ENCODE measurements at regions not wholly inside any gene's neighbourhood (a gene's known extent, or its start where the extent isn't known, plus 50 kb on each side); places are given as distances from the start of the nearest gene placed in this dataset.
"Not testable (repeated sequence)": the region's sequence is repeated elsewhere in the genome, so short reads cannot be mapped to it uniquely, and the experiment has no call there.

DNA sequence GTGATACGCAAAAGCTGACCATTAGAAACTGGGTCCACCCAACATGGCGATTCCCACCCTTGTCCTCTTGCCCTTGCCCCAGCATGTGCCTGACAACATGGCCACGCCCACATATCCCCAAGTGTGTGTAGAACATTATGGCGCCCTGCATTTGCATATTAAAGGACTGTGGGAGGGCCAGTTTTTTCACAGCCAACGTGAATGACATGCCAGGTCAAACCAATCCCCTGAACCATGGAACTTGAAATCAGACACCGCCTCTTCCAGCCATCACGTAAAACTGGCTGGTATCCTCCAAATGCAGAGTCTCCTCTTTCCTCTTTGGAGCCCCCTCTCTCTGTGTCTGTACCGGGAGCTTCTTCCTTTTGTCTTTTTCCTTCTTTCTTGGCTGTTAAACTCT lies 156.7 kb upstream of the EPHA6 start:
- H3K27ac Mint-ChIP-seq: no peak overlapping the region
- no peak overlapping the region for H3K4me3 Mint-ChIP-seq
- no peaks in the 10 kb centered on the region for H3K4me1 Mint-ChIP-seq (ENCODE audit: low read depth)
- DNase-seq: no peak
- peaks cover 25% of the 10 kb centered on the region for H3K9me3 Mint-ChIP-seq
- no peaks in the 10 kb centered on the region for H3K36me3 Mint-ChIP-seq (ENCODE audit: low read depth)
- TF ChIP-seq, protein P1, sequence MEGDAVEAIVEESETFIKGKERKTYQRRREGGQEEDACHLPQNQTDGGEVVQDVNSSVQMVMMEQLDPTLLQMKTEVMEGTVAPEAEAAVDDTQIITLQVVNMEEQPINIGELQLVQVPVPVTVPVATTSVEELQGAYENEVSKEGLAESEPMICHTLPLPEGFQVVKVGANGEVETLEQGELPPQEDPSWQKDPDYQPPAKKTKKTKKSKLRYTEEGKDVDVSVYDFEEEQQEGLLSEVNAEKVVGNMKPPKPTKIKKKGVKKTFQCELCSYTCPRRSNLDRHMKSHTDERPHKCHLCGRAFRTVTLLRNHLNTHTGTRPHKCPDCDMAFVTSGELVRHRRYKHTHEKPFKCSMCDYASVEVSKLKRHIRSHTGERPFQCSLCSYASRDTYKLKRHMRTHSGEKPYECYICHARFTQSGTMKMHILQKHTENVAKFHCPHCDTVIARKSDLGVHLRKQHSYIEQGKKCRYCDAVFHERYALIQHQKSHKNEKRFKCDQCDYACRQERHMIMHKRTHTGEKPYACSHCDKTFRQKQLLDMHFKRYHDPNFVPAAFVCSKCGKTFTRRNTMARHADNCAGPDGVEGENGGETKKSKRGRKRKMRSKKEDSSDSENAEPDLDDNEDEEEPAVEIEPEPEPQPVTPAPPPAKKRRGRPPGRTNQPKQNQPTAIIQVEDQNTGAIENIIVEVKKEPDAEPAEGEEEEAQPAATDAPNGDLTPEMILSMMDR (IDR thresholded peaks at IDR 0.05): no peak
- H3K27me3 Mint-ChIP-seq (ENCODE audit: insufficient read depth): no peaks in the 10 kb centered on the region

DNA sequence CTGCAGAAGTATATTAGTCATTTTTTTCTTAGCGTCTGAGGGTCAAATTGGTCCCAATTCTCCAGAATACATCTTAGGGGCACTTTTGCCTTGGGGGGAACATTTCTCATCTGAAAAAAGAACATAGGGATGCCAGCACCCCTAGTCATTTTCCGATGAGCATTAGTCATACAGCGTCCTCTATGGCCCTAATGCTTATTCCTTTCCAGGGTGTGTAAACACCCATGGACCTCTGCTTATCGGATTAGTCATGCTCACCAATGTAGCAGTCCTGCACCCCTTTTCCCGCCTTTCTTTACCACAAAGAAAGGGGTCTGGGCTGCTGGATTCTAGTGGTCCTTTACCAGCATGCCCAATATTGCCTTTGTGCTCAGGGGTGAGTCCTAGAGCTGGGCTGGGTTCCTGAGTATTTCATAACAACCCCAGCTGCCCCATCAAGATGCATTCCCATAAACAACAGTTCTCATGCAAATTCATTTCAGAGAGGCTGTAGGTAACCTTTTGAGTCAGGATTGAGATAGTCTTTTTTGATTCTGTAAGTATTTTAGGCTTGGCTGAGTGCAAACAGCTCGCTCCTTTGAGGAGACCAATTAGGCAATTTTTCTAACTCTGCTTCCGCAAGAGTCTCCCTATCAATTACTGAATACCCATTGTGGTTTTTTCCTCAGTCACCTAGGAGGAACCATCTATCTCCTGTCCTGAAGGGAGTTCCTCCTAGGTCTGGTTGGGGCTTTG lies 142.4 kb upstream of the EPHA6 start:
- H3K36me3 Mint-ChIP-seq (ENCODE audit: low read depth); H3K27me3 Mint-ChIP-seq (ENCODE audit: insufficient read depth); H3K4me3 Mint-ChIP-seq; DNase-seq; H3K4me1 Mint-ChIP-seq (ENCODE audit: low read depth); H3K27ac Mint-ChIP-seq: not testable (repeated sequence)
- H3K9me3 Mint-ChIP-seq: peaks cover 34% of the 10 kb centered on the region

DNA sequence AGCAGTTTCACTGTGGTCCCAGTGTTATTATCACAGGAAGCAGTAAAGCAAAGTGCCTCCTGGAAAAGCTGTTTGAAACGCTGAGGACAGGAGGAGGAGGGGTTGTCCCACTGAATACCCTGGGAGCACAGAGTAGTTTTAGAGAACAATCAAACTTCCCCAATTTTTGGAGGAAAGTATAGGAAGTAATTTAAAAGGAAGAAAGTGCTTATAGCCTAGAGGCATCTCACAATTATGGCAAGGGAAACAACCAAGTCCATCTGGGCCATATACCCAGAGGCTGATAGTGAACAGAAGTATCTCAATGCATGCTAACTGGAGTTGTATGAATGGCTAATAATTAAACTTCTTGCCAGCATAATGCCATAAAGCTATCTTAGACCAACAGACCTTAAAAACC lies 137.2 kb upstream of the EPHA6 start:
- Mint-ChIP-seq H3K36me3 (ENCODE audit: low read depth) (no peaks in the 10 kb centered on the region; the same call in 1 of the 2 replicates), H3K9me3 (peaks cover 37% of the 10 kb centered on the region), H3K27ac (no peak overlapping the region), H3K27me3 (ENCODE audit: insufficient read depth) (no peaks in the 10 kb centered on the region), H3K4me1 (ENCODE audit: low read depth) (no peaks in the 10 kb centered on the region), H3K4me3 (no peak overlapping the region)
- TF ChIP-seq, protein P1 (IDR thresholded peaks at IDR 0.05): no peak
- no peak for DNase-seq

DNA sequence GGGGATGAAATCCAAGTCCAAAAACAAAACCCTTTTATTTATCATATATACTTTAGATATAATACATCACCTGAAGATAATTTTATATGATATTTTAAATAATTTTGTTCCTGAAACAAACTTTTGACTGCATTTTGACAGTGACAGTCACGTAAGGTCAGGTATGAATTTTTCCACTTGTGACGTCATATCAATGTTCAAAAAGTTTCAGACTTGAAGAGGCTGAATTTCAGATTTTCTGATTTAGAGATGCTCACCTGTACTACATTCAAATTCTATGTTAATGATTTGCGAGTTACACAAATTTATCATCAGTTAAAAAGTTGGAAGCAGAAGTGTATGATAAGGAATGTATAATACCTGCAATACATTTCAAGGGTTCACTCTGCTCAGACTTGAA lies 136.1 kb upstream of the EPHA6 start:
- H3K4me1 Mint-ChIP-seq (ENCODE audit: low read depth): no peaks in the 10 kb centered on the region
- no peak overlapping the region for H3K27ac Mint-ChIP-seq
- TF ChIP-seq, protein P1 (IDR thresholded peaks at IDR 0.05): no peak
- no peaks in the 10 kb centered on the region; the same call in 1 of the 2 replicates for H3K36me3 Mint-ChIP-seq (ENCODE audit: low read depth)
- no peak overlapping the region for H3K4me3 Mint-ChIP-seq
- DNase-seq: no peak
- peaks cover 39% of the 10 kb centered on the region for H3K9me3 Mint-ChIP-seq
- no peaks in the 10 kb centered on the region for H3K27me3 Mint-ChIP-seq (ENCODE audit: insufficient read depth)

DNA sequence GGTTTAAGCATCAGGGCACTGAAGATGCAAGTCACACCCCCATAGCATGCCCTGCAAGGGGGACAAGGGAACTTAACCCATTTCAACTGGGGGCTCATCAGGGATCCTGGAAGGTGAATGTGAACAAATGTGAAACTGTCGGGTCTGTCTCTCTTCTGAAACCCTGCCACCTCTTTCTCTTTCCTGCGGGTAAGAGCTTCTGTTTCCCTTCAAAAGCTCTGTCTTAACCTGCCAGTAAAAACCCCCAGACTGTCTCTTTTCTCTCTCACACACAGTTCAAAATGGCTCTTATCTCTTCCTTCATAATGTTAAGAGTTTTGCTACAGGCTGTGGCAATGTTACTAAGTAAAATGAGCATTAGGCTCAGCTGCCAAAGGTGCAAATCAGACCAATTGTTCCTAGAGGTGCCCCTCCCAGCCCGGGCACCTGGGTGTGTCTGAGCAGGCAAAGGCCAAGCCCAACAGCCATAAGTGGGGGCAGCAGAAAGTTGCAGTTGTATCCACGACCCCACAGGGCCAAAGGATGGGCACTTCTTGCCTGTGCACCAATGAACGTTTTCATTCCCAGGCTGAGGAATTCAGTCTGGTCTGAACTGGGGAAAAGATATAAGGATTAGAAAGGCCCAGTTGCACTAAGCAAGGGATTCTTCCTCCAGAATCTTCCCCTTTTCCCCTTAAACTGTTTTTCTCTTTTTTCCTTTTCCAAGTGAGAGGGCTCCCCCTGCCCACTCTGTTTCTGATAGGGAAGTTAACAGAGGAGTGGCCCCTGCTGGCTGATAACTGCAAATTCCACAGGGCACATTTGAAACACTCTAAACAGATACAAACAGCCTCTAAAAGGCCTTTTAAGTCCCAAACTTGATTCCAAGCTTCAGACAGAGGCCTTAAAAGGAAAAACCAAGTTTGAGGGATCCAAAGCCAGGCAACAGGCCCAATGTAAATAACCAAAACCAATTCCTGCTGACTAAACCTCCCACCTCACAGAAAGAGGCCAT lies 113.8 kb upstream of the EPHA6 start:
- H3K9me3 Mint-ChIP-seq: peaks cover 63% of the 10 kb centered on the region
- H3K4me3 Mint-ChIP-seq: no peak overlapping the region
- H3K27me3 Mint-ChIP-seq (ENCODE audit: insufficient read depth): no peaks in the 10 kb centered on the region
- H3K4me1 Mint-ChIP-seq (ENCODE audit: low read depth): no peaks in the 10 kb centered on the region
- DNase-seq: no peak
- peaks cover 10% of the 10 kb centered on the region; the same call in 1 of the 2 replicates for H3K36me3 Mint-ChIP-seq (ENCODE audit: low read depth)
- TF ChIP-seq, protein P1 (IDR thresholded peaks at IDR 0.05): no peak
- no peak overlapping the region for H3K27ac Mint-ChIP-seq

DNA sequence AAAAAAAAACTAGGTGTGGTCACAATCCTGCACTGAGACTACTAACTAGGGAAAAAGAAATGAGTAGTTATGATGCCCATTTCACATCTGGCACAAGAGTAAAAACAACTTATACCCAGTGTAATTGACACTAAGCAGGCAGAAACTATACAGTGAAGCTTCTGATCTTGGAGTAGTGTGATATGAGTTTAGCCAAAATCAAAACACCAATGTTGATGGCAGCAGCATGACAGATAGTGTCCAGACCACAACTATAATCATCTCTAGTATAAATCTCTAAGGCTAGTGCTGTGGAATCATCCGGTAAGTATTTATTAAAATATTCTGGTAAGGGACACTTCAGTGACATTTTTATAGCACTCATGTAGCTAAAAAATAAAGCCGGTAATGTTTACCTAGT lies 108.5 kb upstream of the EPHA6 start:
- TF ChIP-seq, protein P1 (IDR thresholded peaks at IDR 0.05): no peak
- no peak overlapping the region for H3K4me3 Mint-ChIP-seq
- no peak for DNase-seq
- no peaks in the 10 kb centered on the region for H3K4me1 Mint-ChIP-seq (ENCODE audit: low read depth)
- peaks cover 32% of the 10 kb centered on the region for H3K9me3 Mint-ChIP-seq
- H3K36me3 Mint-ChIP-seq (ENCODE audit: low read depth): peaks cover 10% of the 10 kb centered on the region; the same call in 1 of the 2 replicates
- no peaks in the 10 kb centered on the region for H3K27me3 Mint-ChIP-seq (ENCODE audit: insufficient read depth)
- no peak overlapping the region for H3K27ac Mint-ChIP-seq
